ENCODE measurements at regions not wholly inside any gene's neighbourhood (a gene's known extent, or its start where the extent isn't known, plus 50 kb on each side); places are given as distances from the start of the nearest gene placed in this dataset.
"Not testable (repeated sequence)": the region's sequence is repeated elsewhere in the genome, so short reads cannot be mapped to it uniquely, and the experiment has no call there.

DNA sequence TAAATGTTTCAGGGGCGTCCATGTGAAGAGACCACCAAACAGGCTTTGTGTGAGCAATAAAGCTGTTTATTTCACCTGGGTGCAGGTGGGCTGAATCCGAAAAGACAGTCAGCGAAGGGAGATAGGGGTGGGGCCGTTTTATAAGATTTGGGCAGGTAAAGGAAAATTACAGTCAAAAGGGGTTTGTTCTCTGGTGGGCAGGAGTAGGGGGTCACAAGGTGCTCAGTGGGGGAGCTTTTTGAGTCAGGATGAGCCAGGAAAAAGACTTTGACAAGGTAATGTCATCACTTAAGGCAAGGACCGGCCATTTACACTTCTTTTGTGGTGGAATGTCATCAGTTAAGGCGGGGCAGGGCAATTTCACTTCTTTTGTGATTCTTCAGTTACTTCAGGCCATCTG, 542.4 kb upstream of the BOD1L1 start:
- H3K36me3 Mint-ChIP-seq (ENCODE audit: low read depth); H3K4me3 Mint-ChIP-seq; H3K27ac Mint-ChIP-seq: not testable (repeated sequence)

DNA sequence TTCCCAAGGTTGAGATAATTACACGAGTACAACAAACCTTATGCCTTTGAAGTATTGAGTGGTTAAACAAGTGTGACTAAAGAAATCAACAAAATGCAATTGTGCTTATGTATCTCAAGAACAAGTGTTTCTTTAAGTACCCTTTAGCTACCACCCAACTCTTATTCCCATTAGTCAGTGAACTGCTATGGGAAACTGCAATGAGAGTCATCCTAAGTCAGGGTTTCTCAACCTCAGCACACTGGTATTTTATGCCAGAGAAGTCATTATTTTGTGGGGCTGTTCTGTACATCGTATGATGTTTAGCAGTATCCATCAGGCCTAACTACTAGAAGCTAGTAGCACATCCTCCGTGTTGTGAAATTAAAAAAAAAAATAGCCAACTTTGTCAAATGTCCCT, 549.1 kb upstream of the BOD1L1 start:
- no peak overlapping the region for H3K4me3 Mint-ChIP-seq
- no peak overlapping the region for H3K27ac Mint-ChIP-seq
- H3K27me3 Mint-ChIP-seq, result no peaks in the 10 kb centered on the region
- H3K36me3 Mint-ChIP-seq (ENCODE audit: low read depth), result no peaks in the 10 kb centered on the region
- no peak for ATAC-seq (replicated peaks)
- H3K4me1 Mint-ChIP-seq, result peaks cover 3% of the 10 kb centered on the region
- H3K9me3 Mint-ChIP-seq, result no peaks in the 10 kb centered on the region

More for the DNA sequence above, 542.4 kb upstream of the BOD1L1 start:
- H3K27me3 Mint-ChIP-seq; H3K9me3 Mint-ChIP-seq; ATAC-seq (replicated peaks); H3K4me1 Mint-ChIP-seq: not testable (repeated sequence)

DNA sequence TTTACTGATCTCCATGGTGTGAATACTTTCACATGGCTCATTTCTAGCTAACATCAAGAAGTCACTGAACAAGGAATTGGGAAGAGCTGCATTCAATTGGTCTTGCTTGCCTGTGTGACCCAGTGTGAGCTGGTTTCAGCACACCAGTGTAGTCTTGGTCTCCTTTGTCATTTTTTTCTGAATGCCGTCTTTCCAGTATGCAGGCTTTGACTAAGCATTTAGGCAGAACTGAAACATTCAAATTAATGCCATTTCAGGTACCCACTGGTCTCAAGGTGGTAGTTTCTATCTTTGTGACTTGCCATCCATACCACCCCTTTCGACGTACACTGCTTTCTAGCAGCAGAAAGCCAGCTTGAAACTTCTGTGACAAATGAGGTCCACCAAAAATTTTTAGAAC, 550.5 kb upstream of the BOD1L1 start:
- Mint-ChIP-seq H3K4me1 (peaks cover 3% of the 10 kb centered on the region), H3K27ac (no peak overlapping the region), H3K36me3 (ENCODE audit: low read depth) (no peaks in the 10 kb centered on the region), H3K9me3 (no peaks in the 10 kb centered on the region), H3K4me3 (peak overlapping the region; percentile 2), H3K27me3 (no peaks in the 10 kb centered on the region)
- peak; percentile 14 for ATAC-seq (replicated peaks)

DNA sequence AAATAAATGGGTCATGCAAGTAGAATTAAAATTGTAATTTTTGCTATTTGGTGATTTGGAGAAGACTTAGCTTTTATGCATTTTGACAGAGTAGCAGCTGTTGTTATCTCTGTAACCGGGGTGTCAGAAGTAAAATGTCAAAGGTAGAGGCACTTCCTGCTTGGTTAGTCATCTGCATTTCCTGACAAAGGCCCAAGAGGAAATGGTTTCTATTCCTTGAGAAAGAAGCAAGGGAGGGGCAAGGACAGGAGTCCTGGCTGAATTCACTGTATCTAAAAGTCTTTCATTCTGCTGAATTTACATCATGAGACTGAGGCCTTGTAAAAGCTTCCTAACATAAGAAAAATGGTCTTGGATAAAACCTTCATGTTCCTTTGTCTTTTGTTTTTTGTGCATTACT, 550.9 kb upstream of the BOD1L1 start:
- Mint-ChIP-seq H3K36me3 (ENCODE audit: low read depth) (no peaks in the 10 kb centered on the region), H3K27ac (no peak overlapping the region), H3K4me3 (peak overlapping the region; percentile 2), H3K27me3 (no peaks in the 10 kb centered on the region), H3K4me1 (peaks cover 3% of the 10 kb centered on the region), H3K9me3 (no peaks in the 10 kb centered on the region)
- peak; percentile 26 for ATAC-seq (replicated peaks)

DNA sequence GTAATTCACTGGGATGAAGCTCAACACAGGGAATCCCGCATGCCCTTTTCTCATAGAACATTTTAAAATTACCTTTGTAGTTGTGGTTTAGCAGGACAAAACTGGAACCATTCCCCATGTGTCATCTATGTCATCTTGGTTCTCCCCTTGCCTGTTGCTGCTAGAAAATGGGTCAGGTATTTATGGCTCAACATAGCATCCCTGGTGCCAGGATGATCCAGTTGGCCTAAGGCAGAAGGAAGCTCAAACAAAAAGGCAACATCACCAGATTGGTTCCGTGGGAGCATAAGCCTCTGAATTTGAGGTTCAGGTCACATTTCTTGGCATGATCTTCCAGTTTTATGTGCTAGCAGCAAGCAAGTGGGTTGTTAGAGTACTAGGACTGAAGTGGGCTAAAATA, 552.6 kb upstream of the BOD1L1 start:
- H3K27ac Mint-ChIP-seq, result no peak overlapping the region

DNA sequence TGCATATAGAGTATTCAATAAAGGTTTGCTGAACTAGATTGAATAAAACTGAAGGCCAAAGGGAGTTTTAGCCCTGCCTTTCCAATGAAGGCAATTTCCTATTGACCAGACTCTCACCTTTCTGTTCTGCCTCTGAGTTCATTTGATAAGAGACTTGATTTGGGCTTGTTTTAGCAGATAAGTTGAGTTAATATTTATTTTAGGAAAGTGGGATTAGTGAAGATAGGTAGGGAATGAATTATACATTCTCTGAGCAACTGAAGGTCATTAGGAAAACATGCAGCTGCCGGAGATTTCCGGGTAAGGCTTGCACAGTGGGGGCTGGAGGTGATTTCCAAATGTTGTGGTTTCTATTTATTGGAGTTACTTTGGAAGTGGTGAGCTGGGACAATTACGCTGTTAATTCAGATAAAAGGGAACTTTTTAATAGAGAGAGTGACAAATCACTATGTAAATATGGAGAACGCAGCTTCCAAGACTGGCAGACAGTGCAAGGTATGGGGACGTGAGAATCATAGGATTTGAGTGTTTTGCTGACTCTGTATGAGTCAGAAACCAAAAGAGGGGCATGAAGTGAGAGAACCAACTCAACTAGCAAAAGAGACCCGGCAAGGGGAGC, 553.6 kb upstream of the BOD1L1 start:
- H3K9me3 Mint-ChIP-seq, result no peaks in the 10 kb centered on the region
- H3K27me3 Mint-ChIP-seq, result no peaks in the 10 kb centered on the region
- H3K4me3 Mint-ChIP-seq, result no peak overlapping the region
- ATAC-seq (replicated peaks), result no peak
- peaks cover 3% of the 10 kb centered on the region for H3K4me1 Mint-ChIP-seq
- H3K27ac Mint-ChIP-seq, result no peak overlapping the region
- H3K36me3 Mint-ChIP-seq (ENCODE audit: low read depth), result no peaks in the 10 kb centered on the region

More for the DNA sequence above, 552.6 kb upstream of the BOD1L1 start:
- Mint-ChIP-seq H3K4me1 (peaks cover 3% of the 10 kb centered on the region), H3K4me3 (no peak overlapping the region), H3K9me3 (no peaks in the 10 kb centered on the region), H3K36me3 (ENCODE audit: low read depth) (no peaks in the 10 kb centered on the region), H3K27me3 (no peaks in the 10 kb centered on the region)
- no peak for ATAC-seq (replicated peaks)

DNA sequence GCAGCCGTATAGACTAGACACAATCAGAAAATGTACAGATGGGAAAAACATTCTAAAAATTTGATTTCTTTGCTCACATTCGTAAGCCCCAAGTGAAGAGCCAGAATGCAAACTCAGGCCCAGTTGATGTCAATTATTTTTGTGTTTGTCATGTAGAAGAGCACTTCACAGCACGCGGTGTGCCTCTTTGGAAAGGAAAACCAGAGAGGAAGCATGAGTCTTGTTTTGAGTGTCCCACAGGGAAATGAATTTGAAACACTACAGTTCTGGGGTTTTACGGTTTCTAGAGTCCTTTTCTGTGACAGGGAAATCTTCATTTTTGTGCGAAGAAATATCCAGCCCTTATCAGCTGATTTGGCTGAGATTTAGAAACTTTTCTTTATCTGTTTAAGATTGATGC, 554.6 kb upstream of the BOD1L1 start:
- ATAC-seq (replicated peaks), result no peak
- Mint-ChIP-seq H3K9me3 (no peaks in the 10 kb centered on the region), H3K4me1 (peaks cover 3% of the 10 kb centered on the region), H3K27ac (no peak overlapping the region), H3K27me3 (no peaks in the 10 kb centered on the region), H3K4me3 (no peak overlapping the region), H3K36me3 (ENCODE audit: low read depth) (no peaks in the 10 kb centered on the region)

DNA sequence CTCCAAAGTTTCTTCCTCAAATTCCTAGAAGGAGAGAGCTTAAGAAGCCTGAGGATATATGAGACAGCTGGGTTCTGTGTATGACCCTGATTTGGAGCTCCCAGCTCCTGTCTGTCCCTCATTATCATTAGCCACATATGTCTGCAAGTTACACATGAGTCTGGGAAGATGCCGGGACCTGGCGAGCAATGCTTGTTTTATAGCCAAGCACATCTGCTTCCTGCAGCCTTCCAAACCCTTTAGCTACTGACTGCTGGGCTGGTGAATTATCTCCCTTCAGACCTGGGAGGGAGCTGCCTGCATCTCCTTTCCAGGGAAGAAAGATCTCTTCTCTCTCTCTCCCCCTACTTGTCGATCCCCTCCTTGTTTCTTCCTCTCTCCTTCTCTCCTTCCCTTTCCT, 556.7 kb upstream of the BOD1L1 start:
- Mint-ChIP-seq H3K4me1 (no peaks in the 10 kb centered on the region), H3K27ac (no peak overlapping the region), H3K27me3 (no peaks in the 10 kb centered on the region), H3K4me3 (no peak overlapping the region), H3K9me3 (peaks cover 1% of the 10 kb centered on the region), H3K36me3 (ENCODE audit: low read depth) (no peaks in the 10 kb centered on the region)
- ATAC-seq (replicated peaks), result no peak

DNA sequence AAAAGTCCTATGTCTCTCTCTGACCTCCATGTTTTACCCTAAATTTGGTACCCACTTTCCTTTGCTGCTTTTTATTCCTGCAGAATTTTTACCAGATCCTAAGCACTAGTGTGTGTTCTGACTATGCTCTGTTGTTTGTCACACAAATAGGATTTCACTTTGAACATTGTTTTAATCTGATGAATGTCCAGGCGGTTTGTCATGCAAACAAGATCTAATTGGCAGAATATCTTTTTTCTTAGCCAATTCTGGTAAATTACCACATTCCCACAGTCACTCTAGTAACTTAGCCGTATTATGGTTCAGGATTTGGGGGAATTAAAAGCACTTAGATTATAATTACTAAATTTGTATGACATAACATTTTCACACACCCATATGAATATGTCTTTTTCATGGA, 557.2 kb upstream of the BOD1L1 start:
- Mint-ChIP-seq H3K9me3 (peaks cover 3% of the 10 kb centered on the region), H3K4me3 (no peak overlapping the region), H3K36me3 (ENCODE audit: low read depth) (no peaks in the 10 kb centered on the region), H3K4me1 (no peaks in the 10 kb centered on the region), H3K27me3 (no peaks in the 10 kb centered on the region), H3K27ac (no peak overlapping the region)
- no peak for ATAC-seq (replicated peaks)

DNA sequence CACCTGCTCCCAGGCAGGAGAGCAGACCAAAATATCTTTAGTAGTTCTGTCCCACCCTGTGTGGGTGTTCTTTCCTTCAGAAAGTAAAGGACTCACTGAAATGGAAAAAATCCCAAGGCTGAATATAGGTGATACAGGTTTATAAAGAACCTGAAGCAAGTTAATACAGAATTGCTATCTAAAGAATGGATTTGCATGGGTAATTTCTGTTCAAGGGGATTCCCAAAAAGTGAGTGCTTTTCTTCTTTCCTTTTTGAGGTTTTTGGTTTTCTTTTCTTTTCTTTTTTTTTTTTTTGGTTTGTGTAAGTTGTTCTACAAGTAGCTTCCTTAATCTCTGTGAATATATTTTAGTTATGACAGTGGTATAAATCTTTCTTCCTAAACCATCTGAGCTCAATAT, 560.7 kb upstream of the BOD1L1 start:
- Mint-ChIP-seq H3K9me3 (peaks cover 3% of the 10 kb centered on the region), H3K4me3 (no peak overlapping the region), H3K27me3 (no peaks in the 10 kb centered on the region), H3K27ac (no peak overlapping the region), H3K36me3 (ENCODE audit: low read depth) (no peaks in the 10 kb centered on the region), H3K4me1 (no peaks in the 10 kb centered on the region)
- no peak for ATAC-seq (replicated peaks)

DNA sequence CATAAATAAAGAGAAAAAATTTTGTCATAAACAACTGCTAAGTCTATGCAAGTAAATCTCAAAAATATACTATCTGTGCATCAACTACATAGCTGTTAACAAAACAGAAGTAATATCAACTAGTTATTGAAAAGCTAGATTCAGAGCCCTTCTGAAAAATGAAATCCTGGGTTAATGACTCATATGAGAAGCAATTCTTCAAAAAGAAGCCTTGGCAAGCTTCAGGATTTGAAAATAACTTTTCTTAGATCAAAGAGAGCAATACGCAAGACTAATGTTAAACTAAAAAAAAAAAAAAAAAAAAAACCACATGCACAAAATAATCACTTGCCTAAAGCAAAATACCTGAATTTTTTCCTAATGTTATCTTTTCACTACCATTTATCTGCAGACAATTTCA, 566.1 kb upstream of the BOD1L1 start:
- Mint-ChIP-seq H3K27ac (no peak overlapping the region), H3K4me1 (no peaks in the 10 kb centered on the region), H3K4me3 (no peak overlapping the region), H3K27me3 (no peaks in the 10 kb centered on the region), H3K36me3 (ENCODE audit: low read depth) (no peaks in the 10 kb centered on the region), H3K9me3 (peaks cover 3% of the 10 kb centered on the region)
- no peak for ATAC-seq (replicated peaks)

DNA sequence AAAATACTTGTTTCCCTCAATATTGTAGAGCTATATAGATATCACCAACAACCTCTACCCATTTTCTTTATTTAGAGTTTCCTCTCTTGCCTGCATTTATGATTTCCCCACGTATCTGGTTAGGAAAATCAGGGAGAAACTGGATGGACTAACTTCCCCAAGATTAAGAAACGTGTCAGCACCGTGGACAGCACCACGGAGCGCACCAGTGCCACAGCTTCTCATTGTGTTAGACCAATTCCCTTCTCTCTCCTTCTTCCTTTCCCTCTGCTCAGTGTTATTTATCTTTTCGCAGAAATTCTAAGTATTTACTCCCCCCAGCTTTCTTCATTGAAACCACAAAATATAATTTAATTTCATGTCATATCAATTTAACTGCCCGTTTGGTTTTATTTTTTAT, 568.6 kb upstream of the BOD1L1 start:
- Mint-ChIP-seq H3K27me3 (no peaks in the 10 kb centered on the region), H3K4me1 (no peaks in the 10 kb centered on the region), H3K9me3 (peaks cover 3% of the 10 kb centered on the region), H3K27ac (no peak overlapping the region), H3K4me3 (no peak overlapping the region), H3K36me3 (ENCODE audit: low read depth) (no peaks in the 10 kb centered on the region)
- ATAC-seq (replicated peaks), result no peak

DNA sequence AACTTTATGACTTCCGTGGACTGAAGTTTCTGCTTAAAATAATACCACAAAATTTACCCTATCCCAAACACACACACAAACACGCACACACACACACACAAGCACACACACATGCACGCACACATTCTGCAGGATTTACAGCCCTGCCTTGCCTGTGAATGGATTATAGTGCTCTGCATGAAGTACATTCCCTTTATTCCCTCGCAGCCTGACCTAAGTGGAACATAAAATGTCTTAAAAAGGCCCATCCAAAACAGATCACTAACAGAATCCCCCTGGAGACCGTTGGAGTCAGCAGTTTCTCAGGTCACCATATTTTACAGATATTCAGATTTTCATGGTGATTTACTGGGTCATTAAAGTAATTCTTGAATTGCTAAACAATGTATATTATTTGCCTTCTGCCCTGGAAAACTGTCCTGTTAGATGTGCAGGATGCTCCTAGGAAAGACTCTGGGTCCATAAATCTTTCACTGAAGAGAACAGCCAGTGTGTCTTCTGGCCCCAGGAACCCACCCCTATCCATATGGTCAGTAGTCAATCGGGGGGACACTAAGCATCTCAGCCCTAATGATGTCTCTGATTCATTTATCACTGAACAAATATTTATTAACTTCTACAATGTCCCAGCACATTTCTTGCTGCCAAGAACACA, 587.7 kb upstream of the BOD1L1 start:
- H3K36me3 Mint-ChIP-seq (ENCODE audit: low read depth), result no peaks in the 10 kb centered on the region
- peaks cover 4% of the 10 kb centered on the region for H3K9me3 Mint-ChIP-seq
- H3K4me3 Mint-ChIP-seq, result no peak overlapping the region
- H3K4me1 Mint-ChIP-seq, result no peaks in the 10 kb centered on the region
- ATAC-seq (replicated peaks), result no peak
- no peak overlapping the region for H3K27ac Mint-ChIP-seq
- no peaks in the 10 kb centered on the region for H3K27me3 Mint-ChIP-seq

DNA sequence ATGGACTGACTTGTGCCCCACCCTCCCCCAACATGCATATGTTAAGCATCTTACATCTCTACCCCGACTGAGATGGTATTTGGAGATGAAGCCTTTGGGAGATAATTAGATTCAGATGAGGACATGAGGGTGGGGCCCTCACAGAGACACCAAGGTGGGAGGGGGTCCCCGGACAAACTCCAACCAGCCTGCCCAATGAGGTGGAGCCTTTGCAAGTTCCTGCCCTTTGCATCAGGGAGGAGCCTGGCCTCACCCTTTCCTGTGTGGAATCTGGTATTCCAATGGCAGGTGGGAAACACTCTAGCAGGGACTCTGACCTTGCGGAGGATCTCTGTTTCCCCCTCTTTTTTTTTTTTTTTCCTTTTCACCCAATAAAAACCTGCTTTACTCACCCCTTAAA, 589.9 kb upstream of the BOD1L1 start:
- no peak for ATAC-seq (replicated peaks)
- Mint-ChIP-seq H3K36me3 (ENCODE audit: low read depth) (no peaks in the 10 kb centered on the region), H3K4me3 (no peak overlapping the region), H3K4me1 (no peaks in the 10 kb centered on the region), H3K9me3 (peaks cover 8% of the 10 kb centered on the region), H3K27ac (no peak overlapping the region), H3K27me3 (no peaks in the 10 kb centered on the region)

DNA sequence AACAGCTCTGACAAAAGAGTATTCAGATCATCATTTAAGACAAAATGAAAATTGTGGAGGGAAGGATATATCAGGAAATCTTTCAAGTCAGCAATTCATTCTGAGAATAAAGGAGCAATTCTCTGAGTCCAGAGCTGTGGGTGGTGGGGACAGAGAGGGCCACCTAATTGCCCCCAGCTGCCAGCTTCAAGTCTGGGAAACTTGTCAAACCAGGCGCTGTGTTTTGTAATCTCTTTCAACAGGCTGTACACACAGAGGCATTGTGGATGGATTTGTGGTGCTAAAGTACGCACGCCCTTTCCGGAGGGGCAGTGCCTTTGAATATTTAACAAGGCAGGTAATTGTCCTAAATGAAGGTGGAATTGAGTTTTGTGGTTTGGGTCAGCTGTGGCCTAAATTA, 591.1 kb upstream of the BOD1L1 start:
- H3K27me3 Mint-ChIP-seq, result no peaks in the 10 kb centered on the region
- no peaks in the 10 kb centered on the region for H3K36me3 Mint-ChIP-seq (ENCODE audit: low read depth)

DNA sequence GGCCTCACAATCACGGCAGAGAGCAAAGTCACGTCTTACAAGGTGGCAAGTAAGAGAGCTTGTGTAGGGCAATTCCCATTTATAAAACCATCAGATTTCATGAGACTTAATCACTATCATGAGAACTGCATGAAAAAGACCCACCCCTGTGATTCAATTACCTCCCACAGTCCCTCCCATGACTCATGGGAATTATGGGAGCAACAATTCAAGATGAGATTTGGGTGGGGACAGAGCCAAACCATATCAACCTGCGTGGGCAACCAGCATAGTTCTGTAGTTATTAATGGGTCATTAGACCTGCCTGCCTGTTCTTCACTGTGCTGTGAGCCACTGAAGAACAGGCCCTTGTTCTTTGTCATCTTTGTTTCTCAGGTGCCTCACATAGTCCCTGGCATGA, 593.7 kb upstream of the BOD1L1 start:
- Mint-ChIP-seq H3K4me1 (no peaks in the 10 kb centered on the region), H3K9me3 (peaks cover 3% of the 10 kb centered on the region), H3K4me3 (no peak overlapping the region), H3K36me3 (ENCODE audit: low read depth) (no peaks in the 10 kb centered on the region), H3K27me3 (no peaks in the 10 kb centered on the region), H3K27ac (no peak overlapping the region)
- ATAC-seq (replicated peaks), result no peak

More for the DNA sequence above, 591.1 kb upstream of the BOD1L1 start:
- Mint-ChIP-seq H3K9me3 (peaks cover 3% of the 10 kb centered on the region), H3K27ac (no peak overlapping the region), H3K4me1 (no peaks in the 10 kb centered on the region), H3K4me3 (no peak overlapping the region)
- ATAC-seq (replicated peaks), result no peak

All from activated T-helper 17 cell treated with anti-CD3 and anti-CD28 coated beads, Interleukin-2, amount 50 U/mL, for 72 hours (primary cell).